ENCODE measurements at regions not wholly inside any gene's neighbourhood (a gene's known extent, or its start where the extent isn't known, plus 50 kb on each side); places are given as distances from the start of the nearest gene placed in this dataset.

- DNase-seq (ENCODE audit: extremely low read depth, low read depth), result no peak
- TF ChIP-seq CTCF (IDR thresholded peaks at IDR 0.05; ENCODE audit: low read depth, low read length), result no peak
Observed at GRCh38 chr12:46131732-46132469, 136.9 kb downstream of the SLC38A1 start.

- DNase-seq (ENCODE audit: extremely low read depth, low read depth), result no peak
Observed at GRCh38 chr12:46127656-46128055, 137.3 kb upstream of the SCAF11 start.

GRCh38 chr12:46126050-46126727, 135.8 kb upstream of the SCAF11 start:
- TF ChIP-seq CTCF (IDR thresholded peaks at IDR 0.05; ENCODE audit: low read depth, low read length), result no peak
- DNase-seq (ENCODE audit: extremely low read depth, low read depth), result no peak

More at GRCh38 chr12:46127656-46128055, 137.3 kb upstream of the SCAF11 start:
- no peak for TF ChIP-seq CTCF (IDR thresholded peaks at IDR 0.05; ENCODE audit: low read depth, low read length)

- TF ChIP-seq CTCF (IDR thresholded peaks at IDR 0.05; ENCODE audit: low read depth, low read length), result peak; percentile 76
- peak; percentile 76 for DNase-seq (ENCODE audit: extremely low read depth, low read depth)
Observed at GRCh38 chr12:46124848-46125619, 134.7 kb upstream of the SCAF11 start.

GRCh38 chr12:46124132-46124847, 133.9 kb upstream of the SCAF11 start:
- no peak for TF ChIP-seq CTCF (IDR thresholded peaks at IDR 0.05; ENCODE audit: low read depth, low read length)
- DNase-seq (ENCODE audit: extremely low read depth, low read depth), result no peak

- no peak for DNase-seq (ENCODE audit: extremely low read depth, low read depth)
- TF ChIP-seq CTCF (IDR thresholded peaks at IDR 0.05; ENCODE audit: low read depth, low read length), result no peak
Observed at GRCh38 chr12:46112364-46112763, 122.0 kb upstream of the SCAF11 start.
